IMR-90 (cell line): ENCODE measurements at regions not wholly inside any gene's neighbourhood (a gene's known extent, or its start where the extent isn't known, plus 50 kb on each side); places are given as distances from the start of the nearest gene placed in this dataset.

Source experiments
- ATAC-seq: fragments of 200-7000 bp; cut with Tn5 transposase; 2 replicates; pipeline ENCODE4 v1.9.1; 2020; ENCODE audit warnings: low read depth, mild to moderate bottlenecking, moderate library complexity
- BruUV-seq: library from RNA; stranded (reverse); fragments of 400-500 nt; replicated peaks from 2 replicates; lab custom pipeline; 2021; lab: Mats Ljungman, UMichigan
- CTCF ChIA-PET: fragments of 300-600 bp; formaldehyde crosslinking; extraction: SDS; loops from one replicate; lab custom pipeline; 2021; ENCODE audit warnings: antibody characterized with exemption; lab: Yijun Ruan, JAX
- POLR2A ChIA-PET: fragments of 300-600 bp; sonication (Branson Sonifier 250); formaldehyde crosslinking; loops from one replicate; lab custom pipeline; 2022; ENCODE audit warnings: antibody characterized with exemption; ENCODE audit not compliant: unreplicated experiment; lab: Charles Lee
- DNase-seq: peaks from one replicate; pipeline ENCODE4 v3.0.0; 2013
- H2AFZ ChIP-seq: replicated peaks from 2 replicates; pipeline ENCODE3; 2013; ENCODE audit warnings: low read length, mild to moderate bottlenecking; ENCODE audit not compliant: poor library complexity
- H2AK5ac ChIP-seq: 2 replicates; pipeline ENCODE4 v1.6.1; 2013; ENCODE audit warnings: low read depth, low read length, inconsistent platforms
- H2AK9ac ChIP-seq: replicated peaks from 2 replicates; pipeline ENCODE3; 2013; ENCODE audit warnings: mild to moderate bottlenecking, low read depth, low read length, moderate library complexity; ENCODE audit not compliant: poor library complexity
- H2BK120ac ChIP-seq: 2 replicates; pipeline ENCODE4 v1.6.1; 2013; ENCODE audit warnings: low read depth, low read length, inconsistent platforms
- H2BK15ac ChIP-seq: 3 replicates; pipeline ENCODE4 v1.6.1; 2013; ENCODE audit warnings: low read depth, low read length, inconsistent platforms
- H2BK20ac ChIP-seq: 2 replicates; pipeline ENCODE4 v1.6.1; 2013; ENCODE audit warnings: low read depth, mild to moderate bottlenecking, inconsistent platforms, low read length, moderate library complexity
- H2BK5ac ChIP-seq: 2 replicates; pipeline ENCODE4 v1.6.1; 2013; ENCODE audit warnings: mild to moderate bottlenecking, low read depth, low read length, inconsistent platforms; ENCODE audit not compliant: poor library complexity, severe bottlenecking
- H3K14ac ChIP-seq: replicated peaks from 2 replicates; pipeline ENCODE4 v1.6.1; 2013; ENCODE audit warnings: low read depth, low read length, inconsistent platforms
- H3K18ac ChIP-seq: 2 replicates; pipeline ENCODE4 v1.6.1; 2013; ENCODE audit warnings: low read depth, low read length, control low read depth
- H3K23ac ChIP-seq: 2 replicates; pipeline ENCODE4 v1.6.1; 2013; ENCODE audit warnings: low read depth, low read length, inconsistent platforms
- H3K27ac ChIP-seq: 2 replicates; pipeline ENCODE4 v1.5.1; 2013; ENCODE audit warnings: mild to moderate bottlenecking, control low read depth, low read length; ENCODE audit not compliant: insufficient read depth
- H3K27me3 ChIP-seq: 2 replicates; pipeline ENCODE4 v1.6.1; 2013; ENCODE audit warnings: low read length; ENCODE audit not compliant: control insufficient read depth, insufficient read depth
- H3K36me3 ChIP-seq: 2 replicates; pipeline ENCODE4 v1.6.1; 2013; ENCODE audit warnings: low read length, mixed read lengths; ENCODE audit not compliant: control insufficient read depth, insufficient read depth
- H3K4ac ChIP-seq: 2 replicates; pipeline ENCODE4 v1.6.1; 2013; ENCODE audit warnings: low read depth, low read length, inconsistent platforms
- H3K4me1 ChIP-seq: 2 replicates; pipeline ENCODE4 v1.6.1; 2013; ENCODE audit warnings: low read length, mixed read lengths; ENCODE audit not compliant: control insufficient read depth, insufficient read depth
- H3K4me2 ChIP-seq: 2 replicates; pipeline ENCODE4 v1.6.1; 2013; ENCODE audit warnings: low read depth, mild to moderate bottlenecking, control low read depth, low read length, moderate library complexity
- H3K4me3 ChIP-seq: 2 replicates; pipeline ENCODE4 v1.5.1; 2013; ENCODE audit warnings: low read depth, mild to moderate bottlenecking, control low read depth, low read length, moderate library complexity; ENCODE audit not compliant: insufficient read depth
- H3K56ac ChIP-seq: 2 replicates; pipeline ENCODE4 v1.6.1; 2013; ENCODE audit warnings: low read length, inconsistent platforms; ENCODE audit not compliant: insufficient read depth; ENCODE audit errors: extremely low read depth
- H3K79me1 ChIP-seq, 2 experiments: 2 replicates each; pipeline ENCODE4 v1.6.1; 2013; ENCODE audit warnings: low read length in 2 of 2, inconsistent platforms in 1 of 2, low read depth in 1 of 2
- H3K9ac ChIP-seq: 2 replicates; pipeline ENCODE4 v1.6.1; 2013; ENCODE audit warnings: low read depth, low read length, control low read depth
- H3K9me1 ChIP-seq: 2 replicates; pipeline ENCODE4 v1.6.1; 2013; ENCODE audit warnings: low read length, inconsistent platforms; ENCODE audit not compliant: insufficient read depth
- H3K9me3 ChIP-seq: 2 replicates; pipeline ENCODE4 v1.6.1; 2013; ENCODE audit warnings: low read length; ENCODE audit not compliant: control insufficient read depth, insufficient read depth
- H4K20me1 ChIP-seq: 2 replicates; pipeline ENCODE4 v1.6.1; 2013; ENCODE audit warnings: low read length, inconsistent platforms; ENCODE audit not compliant: insufficient read depth
- H4K5ac ChIP-seq: 2 replicates; pipeline ENCODE4 v1.6.1; 2013; ENCODE audit warnings: mild to moderate bottlenecking, low read depth, low read length, control low read depth
- H4K8ac ChIP-seq, 2 experiments: 2 replicates each; pipeline ENCODE4 v1.6.1; 2013; ENCODE audit warnings: low read depth in 2 of 2, low read length in 2 of 2, control low read depth in 1 of 2, inconsistent platforms in 1 of 2
- H4K91ac ChIP-seq: 2 replicates; pipeline ENCODE4 v1.6.1; 2013; ENCODE audit warnings: low read depth, low read length, inconsistent platforms; ENCODE audit not compliant: insufficient read depth
- BHLHE40 ChIP-seq: fragments of 150-350 bp; IDR thresholded peaks from 2 replicates; pipeline ENCODE4 v1.6.1; 2016; ENCODE audit warnings: mild to moderate bottlenecking, low read depth, low read length
- CEBPB ChIP-seq: IDR thresholded peaks from 2 replicates; pipeline ENCODE4 v1.6.1; 2012; ENCODE audit warnings: low read depth, low read length, improper control_type of control experiment
- CHD1 ChIP-seq: IDR thresholded peaks from 2 replicates; pipeline ENCODE4 v1.6.1; 2012; ENCODE audit warnings: low read depth, low read length, improper control_type of control experiment
- ELK1 ChIP-seq: fragments of 150-350 bp; IDR thresholded peaks from 2 replicates; pipeline ENCODE4 v1.6.1; 2016; ENCODE audit warnings: low read depth, mild to moderate bottlenecking, low read length, moderate library complexity, borderline replicate concordance
- FOS ChIP-seq: fragments of 150-350 bp; IDR thresholded peaks from 2 replicates; pipeline ENCODE4 v1.6.1; 2016; ENCODE audit warnings: low read depth, low read length
- MAFK ChIP-seq: IDR thresholded peaks from 2 replicates; pipeline ENCODE4 v1.6.1; 2012; ENCODE audit warnings: low read depth, low read length, improper control_type of control experiment
- MAZ ChIP-seq: IDR thresholded peaks from 2 replicates; pipeline ENCODE4 v1.6.1; 2012; ENCODE audit warnings: low read depth, mild to moderate bottlenecking, low read length, improper control_type of control experiment, moderate library complexity, borderline replicate concordance
- MXI1 ChIP-seq: IDR thresholded peaks from 2 replicates; pipeline ENCODE4 v1.6.1; 2012; ENCODE audit warnings: low read depth, mild to moderate bottlenecking, low read length, moderate library complexity, borderline replicate concordance
- NFE2L2 ChIP-seq: fragments of 150-350 bp; IDR thresholded peaks from 2 replicates; pipeline ENCODE4 v1.6.1; 2016; ENCODE audit warnings: low read depth, mild to moderate bottlenecking, low read length
- POLR2A ChIP-seq: IDR thresholded peaks from 2 replicates; pipeline ENCODE4 v1.6.1; 2012; ENCODE audit warnings: mild to moderate bottlenecking, low read depth, low read length
- RAD21 ChIP-seq: IDR thresholded peaks from 2 replicates; pipeline ENCODE4 v1.6.1; 2012; ENCODE audit warnings: low read length, improper control_type of control experiment
- RCOR1 ChIP-seq: IDR thresholded peaks from 2 replicates; pipeline ENCODE4 v1.6.1; 2012; ENCODE audit warnings: mild to moderate bottlenecking, low read length, improper control_type of control experiment; ENCODE audit not compliant: insufficient replicate concordance
- RFX5 ChIP-seq: IDR thresholded peaks from 2 replicates; pipeline ENCODE4 v1.8.0; 2012; ENCODE audit warnings: low read depth, mild to moderate bottlenecking, low read length, moderate library complexity
- SMC3 ChIP-seq: fragments of 150-350 bp; IDR thresholded peaks from 2 replicates; pipeline ENCODE4 v1.6.1; 2016; ENCODE audit warnings: low read depth, mild to moderate bottlenecking, antibody characterized with exemption, low read length, moderate library complexity
- WGBS, 2 experiments: methylation state at CpG; one replicate each; pipeline versions ENCODE4 v1.1.5 to v1.1.7; 2013; ENCODE audit warnings: missing lambda C conversion rate in 2 of 2; ENCODE audit not compliant: insufficient read length in 1 of 2; ENCODE audit errors: extremely low coverage in 2 of 2; 5-methylcytosine and 5-hydroxymethylcytosine counted together
- dilution Hi-C: fragments of 300-500 bp; cut with HindIII; formaldehyde crosslinking; loops from one replicate; pipeline ENCODE4 v1.14.3; 2018; ENCODE audit warnings: low sequenced_read_pairs; ENCODE audit not compliant: unreplicated experiment
- in situ Hi-C: fragments of 300-500 bp; cut with MboI; formaldehyde crosslinking; loops from 3 replicates; pipeline ENCODE4 v1.14.3; 2019; ENCODE audit warnings: low sequenced_read_pairs, inconsistent platforms, mixed read lengths
- intact Hi-C: fragments of 100-400 bp; cut with micrococcal nuclease; formaldehyde crosslinking; loops from 2 replicates; pipeline ENCODE4 v1.10.0; 2022
- TF ChIP-seq, protein P1 (sequence below): fragments of 150-350 bp; IDR thresholded peaks from 2 replicates; pipeline ENCODE4 v1.6.1; 2017; ENCODE audit warnings: mild to moderate bottlenecking, antibody characterized with exemption, low read length, low read depth
- TF ChIP-seq, protein P2 (sequence below): conservative IDR thresholded peaks from 2 replicates; pipeline ENCODE4 v1.5.1; 2012; ENCODE audit warnings: mild to moderate bottlenecking, low read depth, low read length, improper control_type of control experiment

- no TSS peak for BruUV-seq
- Histone ChIP-seq H2AK5ac (no peak overlapping the region), H2BK20ac (no peak overlapping the region), H2BK15ac (no peak overlapping the region), H4K8ac (no peak overlapping the region), H2BK5ac (no peak overlapping the region), H3K18ac (no peak overlapping the region), H2AFZ (no peak overlapping the region), H3K27ac (no peak overlapping the region), H3K4me2 (no peak overlapping the region), H3K14ac (no peak overlapping the region), H3K4ac (no peak overlapping the region), H3K56ac (no peak overlapping the region), H3K36me3 (no peaks in the 10 kb centered on the region), H4K20me1 (no peaks in the 10 kb centered on the region), H3K4me3 (no peak overlapping the region), H3K4me1 (no peaks in the 10 kb centered on the region; the same call in 1 of the 2 replicates), H3K79me1 (no peaks in the 10 kb centered on the region), H3K9me1 (no peaks in the 10 kb centered on the region), H3K27me3 (peaks cover 35% of the 10 kb centered on the region), H2BK120ac (no peak overlapping the region), H4K5ac (no peak overlapping the region), H3K23ac (no peak overlapping the region), H3K9me3 (peaks cover 3% of the 10 kb centered on the region; the same call in 1 of the 2 replicates), H4K91ac (no peak overlapping the region), H2AK9ac (no peak overlapping the region), H3K9ac (no peak overlapping the region)
- no peak for TF ChIP-seq MAFK
- TF ChIP-seq, protein P1, sequence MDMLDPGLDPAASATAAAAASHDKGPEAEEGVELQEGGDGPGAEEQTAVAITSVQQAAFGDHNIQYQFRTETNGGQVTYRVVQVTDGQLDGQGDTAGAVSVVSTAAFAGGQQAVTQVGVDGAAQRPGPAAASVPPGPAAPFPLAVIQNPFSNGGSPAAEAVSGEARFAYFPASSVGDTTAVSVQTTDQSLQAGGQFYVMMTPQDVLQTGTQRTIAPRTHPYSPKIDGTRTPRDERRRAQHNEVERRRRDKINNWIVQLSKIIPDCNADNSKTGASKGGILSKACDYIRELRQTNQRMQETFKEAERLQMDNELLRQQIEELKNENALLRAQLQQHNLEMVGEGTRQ = no peak
- TF ChIP-seq FOS = no peak
- TF ChIP-seq SMC3 = no peak
- no peak for TF ChIP-seq NFE2L2
- TF ChIP-seq RFX5 = no peak
- TF ChIP-seq CEBPB = no peak
- no peak for TF ChIP-seq RCOR1
- TF ChIP-seq, protein P2, sequence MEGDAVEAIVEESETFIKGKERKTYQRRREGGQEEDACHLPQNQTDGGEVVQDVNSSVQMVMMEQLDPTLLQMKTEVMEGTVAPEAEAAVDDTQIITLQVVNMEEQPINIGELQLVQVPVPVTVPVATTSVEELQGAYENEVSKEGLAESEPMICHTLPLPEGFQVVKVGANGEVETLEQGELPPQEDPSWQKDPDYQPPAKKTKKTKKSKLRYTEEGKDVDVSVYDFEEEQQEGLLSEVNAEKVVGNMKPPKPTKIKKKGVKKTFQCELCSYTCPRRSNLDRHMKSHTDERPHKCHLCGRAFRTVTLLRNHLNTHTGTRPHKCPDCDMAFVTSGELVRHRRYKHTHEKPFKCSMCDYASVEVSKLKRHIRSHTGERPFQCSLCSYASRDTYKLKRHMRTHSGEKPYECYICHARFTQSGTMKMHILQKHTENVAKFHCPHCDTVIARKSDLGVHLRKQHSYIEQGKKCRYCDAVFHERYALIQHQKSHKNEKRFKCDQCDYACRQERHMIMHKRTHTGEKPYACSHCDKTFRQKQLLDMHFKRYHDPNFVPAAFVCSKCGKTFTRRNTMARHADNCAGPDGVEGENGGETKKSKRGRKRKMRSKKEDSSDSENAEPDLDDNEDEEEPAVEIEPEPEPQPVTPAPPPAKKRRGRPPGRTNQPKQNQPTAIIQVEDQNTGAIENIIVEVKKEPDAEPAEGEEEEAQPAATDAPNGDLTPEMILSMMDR = no peak
- TF ChIP-seq RAD21 = no peak
- TF ChIP-seq CHD1 = no peak
- no peak for TF ChIP-seq MXI1
- TF ChIP-seq ELK1 = no peak
- no peak for TF ChIP-seq MAZ
- TF ChIP-seq POLR2A = no peak
- no peak for TF ChIP-seq BHLHE40
- intact Hi-C loops (no loop called here), dilution Hi-C loops (no loop called here), in situ Hi-C loops (no loop called here)
- CTCF ChIA-PET = no interaction called here
- no peak for ATAC-seq
- WGBS, 2 experiments = no CpG with 5 or more reads among the region's 4 CpGs
- POLR2A ChIA-PET = no interaction called here
- no peak for DNase-seq
Measured at GRCh38 chr2:128664499-128664971, 345.9 kb upstream of the HS6ST1 start.
